Activated CD4-positive, alpha-beta T cell treated with anti-CD3 and anti-CD28 coated beads, Interleukin-2, Interleukin-6, amounts not matched to agents 100 ng/mL and 50 ng/mL, durations not matched to agents 16 hours and 8 hours (primary cell): ENCODE measurements at regions not wholly inside any gene's neighbourhood (a gene's known extent, or its start where the extent isn't known, plus 50 kb on each side); places are given as distances from the start of the nearest gene placed in this dataset.

Experiments
- DNase-seq: peaks from one replicate; pipeline ENCODE4 v3.0.0-alpha.2; 2020

DNA sequence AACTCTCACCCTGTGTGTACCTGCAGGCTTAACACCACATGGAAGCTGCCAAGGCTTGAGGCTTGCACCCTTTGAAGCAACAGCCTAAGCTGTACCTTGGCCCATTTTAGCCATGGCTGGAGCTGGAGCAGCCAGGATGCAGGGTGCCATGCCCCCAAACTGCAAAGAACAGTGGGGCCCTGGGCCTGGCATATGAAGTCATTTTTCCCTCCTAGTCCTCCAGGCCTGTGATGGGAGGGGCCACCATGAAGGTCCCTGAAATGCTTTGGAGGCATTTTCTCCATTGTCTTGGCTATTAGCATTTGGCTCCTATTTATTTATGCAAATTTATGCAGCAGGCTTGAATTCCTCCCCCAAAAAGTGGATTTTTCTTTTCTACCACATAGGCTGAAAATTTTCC, 238.4 kb downstream of the CDCA7 start:
- no peak for DNase-seq

DNA sequence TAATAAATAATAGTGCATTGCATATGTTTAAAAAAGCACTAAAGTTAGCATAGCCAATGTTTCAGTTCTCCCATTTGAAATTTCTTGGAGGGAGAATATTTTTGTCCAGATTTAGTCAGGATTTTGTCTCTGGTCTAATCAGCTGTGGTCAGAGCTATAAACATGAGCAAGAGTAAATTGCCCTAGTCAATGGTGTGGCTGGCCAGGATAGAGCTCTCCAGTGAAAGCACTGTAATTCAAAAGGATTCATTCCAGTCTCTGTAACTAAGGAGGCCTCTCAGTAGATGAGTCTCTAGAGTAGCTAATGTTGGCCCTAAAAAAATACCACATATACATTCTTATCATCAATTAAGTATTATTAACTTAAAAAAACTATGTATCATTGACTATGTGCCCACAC, 241.6 kb downstream of the CDCA7 start:
- DNase-seq, result no peak

DNA sequence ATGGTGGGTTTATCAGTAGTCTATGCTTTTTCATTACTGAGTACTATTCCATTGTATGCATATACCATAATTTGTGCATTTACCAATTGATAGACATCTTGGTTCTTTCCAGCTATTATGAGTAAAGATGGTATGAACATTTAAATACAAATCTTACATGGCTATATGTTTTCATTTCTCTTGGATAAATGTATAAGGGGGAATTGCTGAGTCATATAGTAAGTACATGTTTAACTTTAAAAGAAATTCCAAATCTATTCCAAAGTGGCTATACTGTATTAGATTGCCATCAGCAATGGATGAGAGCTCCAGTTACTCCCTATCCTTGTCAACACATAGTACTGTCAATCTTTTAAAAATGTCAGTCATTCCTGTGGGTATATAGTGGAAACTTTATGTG, 243.9 kb downstream of the CDCA7 start:
- DNase-seq, result no peak

DNA sequence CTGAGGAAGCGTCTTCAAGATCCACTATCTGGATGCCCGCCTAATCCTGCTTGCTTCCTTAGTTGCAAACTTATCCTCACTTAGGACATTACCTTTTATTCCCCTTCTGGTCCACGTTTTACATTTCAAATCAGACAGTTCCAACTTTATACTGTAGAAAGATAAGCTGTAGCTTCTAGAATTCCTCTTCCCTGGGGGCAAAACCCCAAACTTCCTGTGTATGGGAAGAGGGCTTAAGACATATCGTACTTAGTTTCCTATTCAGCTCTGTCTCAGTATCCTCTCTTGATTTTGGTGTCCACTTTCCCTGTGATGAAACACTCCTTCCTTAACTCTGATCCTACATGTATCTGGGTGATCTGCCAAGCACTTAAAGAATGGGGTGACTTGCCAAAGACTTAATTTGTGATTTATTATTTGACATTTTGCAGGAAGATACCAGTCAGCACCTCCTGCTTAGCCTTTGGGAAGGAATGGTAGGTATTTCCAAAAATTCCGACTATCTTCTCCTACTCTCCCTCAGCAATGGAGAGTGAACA, 245.2 kb downstream of the CDCA7 start:
- DNase-seq, result no peak

DNA sequence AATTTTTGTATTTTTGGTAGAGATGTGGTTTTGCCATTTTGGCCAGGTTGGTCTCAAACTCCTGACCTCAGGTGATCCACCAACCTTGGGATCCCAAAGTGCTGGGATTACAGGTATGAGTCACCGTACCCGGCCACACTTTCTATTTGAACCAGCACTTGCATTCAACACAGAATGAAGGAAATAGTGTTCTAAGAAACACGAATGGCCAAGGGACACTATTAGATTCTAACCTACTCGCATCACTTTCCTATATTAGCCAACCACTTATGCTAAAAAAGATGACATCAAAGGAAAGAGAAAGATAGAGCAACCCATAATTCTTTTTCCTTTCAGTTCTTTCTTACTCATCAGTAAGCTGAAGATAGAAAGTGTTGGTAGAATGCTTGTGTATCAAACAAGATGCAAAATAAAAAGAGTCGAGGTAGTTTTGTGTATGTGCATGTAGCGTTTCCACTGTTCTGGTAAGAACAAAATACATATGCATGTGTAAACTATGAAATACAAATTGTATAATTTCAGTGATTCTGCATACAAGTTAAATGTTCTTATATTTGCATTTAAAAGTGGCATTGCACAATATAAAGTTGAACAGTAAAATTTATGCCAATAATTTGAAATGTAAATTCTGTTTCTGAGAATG, 247.6 kb downstream of the CDCA7 start:
- peak; percentile 13 for DNase-seq

DNA sequence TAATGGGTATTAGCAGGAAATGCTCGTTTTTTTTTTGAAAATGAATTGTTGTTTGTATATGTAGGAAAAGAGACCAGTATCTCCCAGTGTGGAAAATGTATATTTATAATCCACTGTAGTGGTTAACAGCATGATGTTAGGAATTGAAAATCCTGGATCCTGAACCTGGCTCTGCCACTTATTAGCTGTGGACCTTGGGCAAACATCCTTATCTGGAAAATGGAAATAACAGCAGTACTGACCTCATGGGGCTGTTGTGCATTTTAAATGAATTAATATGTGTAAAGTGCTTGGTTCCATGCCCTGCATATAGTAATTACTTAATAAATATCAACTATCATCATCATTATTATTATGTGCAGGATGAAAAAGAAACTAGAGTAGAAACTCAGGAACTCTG, 251.3 kb downstream of the CDCA7 start:
- no peak for DNase-seq

DNA sequence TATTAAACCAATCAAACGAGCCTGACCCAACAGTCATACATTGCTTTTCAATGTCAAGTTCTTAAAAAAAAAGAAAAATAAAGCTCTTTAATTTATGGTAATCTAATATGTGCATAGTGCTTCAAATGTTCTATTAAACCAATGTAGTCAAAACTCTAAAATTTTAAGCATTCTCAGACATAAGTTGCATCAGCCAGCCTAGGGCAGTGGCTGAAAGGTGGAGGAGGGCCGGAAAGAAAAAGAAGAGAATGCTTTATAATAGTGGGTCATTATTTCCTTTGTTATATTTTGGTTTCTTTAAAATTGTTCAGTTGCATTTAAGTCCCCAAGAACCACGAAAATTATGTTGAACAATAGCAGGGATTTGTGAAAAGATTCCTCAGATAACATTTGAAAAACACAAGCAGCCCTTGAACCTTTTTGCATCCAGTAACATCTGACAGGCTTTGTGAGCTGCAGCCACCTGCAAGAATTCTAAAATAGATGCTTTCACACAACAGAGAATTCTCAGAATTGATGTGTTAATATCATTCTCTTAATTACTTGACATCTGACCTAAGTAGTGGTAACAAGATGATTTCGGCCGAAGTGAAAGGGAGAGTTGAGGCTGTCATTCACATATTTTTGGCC, 252.1 kb downstream of the CDCA7 start:
- DNase-seq, result no peak

DNA sequence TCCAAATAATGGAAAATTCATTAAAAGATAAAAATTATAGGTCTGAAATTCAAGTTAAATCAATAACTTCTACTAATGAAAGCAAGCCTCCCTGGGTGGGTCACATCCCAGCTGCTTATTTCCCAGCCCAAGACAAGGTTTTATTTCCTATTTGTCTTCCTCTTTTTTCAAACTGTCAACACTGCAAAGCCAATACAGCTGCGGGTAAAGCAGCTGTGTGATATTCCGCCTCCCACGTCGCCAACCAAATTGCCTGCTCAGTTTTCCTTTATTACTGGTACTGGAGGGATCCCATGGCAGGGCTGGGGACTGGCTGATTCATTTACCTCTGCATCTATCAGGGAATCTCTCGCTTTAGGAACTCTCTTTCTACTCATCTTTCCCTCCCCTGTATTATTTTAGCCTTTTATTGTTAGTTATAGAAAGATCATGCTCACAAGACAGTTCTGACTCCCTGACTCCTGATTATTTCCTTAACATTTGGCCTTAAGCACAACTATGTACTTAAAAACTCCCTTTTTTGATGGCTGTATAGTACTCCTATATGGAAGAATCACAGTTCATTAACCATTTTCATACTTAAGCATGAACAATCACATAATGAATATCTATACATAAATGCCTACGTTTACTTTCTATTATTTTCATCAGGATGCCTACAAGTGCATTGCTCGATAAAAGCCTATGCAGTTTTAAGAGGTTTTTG, 253.1 kb downstream of the CDCA7 start:
- no peak for DNase-seq

DNA sequence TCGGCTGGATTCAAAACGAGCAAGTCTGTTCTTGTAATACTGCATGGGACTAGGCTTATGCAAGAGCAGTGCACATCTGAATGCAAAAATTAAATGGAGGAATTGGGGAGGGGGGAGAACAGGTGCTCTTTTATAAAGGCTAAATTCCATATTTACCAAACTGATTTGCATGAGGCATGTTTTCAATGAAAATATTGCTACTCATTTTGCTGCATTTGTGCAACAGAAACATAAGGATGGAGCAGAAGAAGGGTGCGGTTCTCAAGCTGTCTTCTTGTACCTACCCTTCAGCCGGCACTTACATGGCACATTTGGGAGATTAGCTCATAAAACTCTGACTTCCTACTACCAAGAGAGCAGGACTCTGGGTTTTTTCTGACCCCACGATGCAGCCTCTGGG, 256.4 kb downstream of the CDCA7 start:
- no peak for DNase-seq

DNA sequence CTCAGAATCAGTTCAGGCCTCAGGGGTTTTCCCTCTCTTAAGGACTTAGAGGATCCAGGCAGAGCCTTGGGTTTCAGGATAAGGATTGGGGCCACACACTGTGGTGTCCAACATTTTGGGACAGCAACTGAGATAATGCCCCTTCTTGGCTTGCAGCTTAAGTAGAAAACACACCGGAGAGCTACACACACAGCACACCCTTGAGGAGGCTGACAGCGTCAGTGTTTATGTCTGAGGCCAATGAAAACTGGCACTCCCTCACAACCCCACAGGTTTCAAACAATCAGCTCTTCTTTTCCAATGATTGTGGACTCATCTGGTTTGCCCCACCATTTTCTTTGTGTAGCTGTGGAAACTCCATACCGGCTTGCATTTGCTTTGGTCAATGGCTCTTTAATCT, 257.7 kb downstream of the CDCA7 start:
- DNase-seq, result no peak

DNA sequence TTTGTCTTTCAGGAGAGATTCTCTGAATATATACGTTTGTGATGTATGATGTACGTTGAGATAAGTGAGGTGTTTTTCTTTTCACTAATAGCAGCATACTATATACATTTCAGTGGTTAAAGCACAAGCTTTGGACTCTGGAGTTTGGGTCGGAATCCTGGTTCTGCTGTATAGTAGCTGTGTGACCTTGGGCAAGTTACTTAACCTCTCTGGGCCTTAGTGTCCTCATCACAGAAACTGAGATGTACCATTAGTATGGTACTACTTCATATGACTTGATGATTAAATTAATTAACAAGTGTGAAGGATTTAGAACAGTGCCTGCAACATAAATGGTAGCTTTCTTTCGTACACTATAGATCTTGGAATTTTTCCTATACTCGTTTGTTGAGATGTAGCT, 258.7 kb downstream of the CDCA7 start:
- DNase-seq, result no peak

DNA sequence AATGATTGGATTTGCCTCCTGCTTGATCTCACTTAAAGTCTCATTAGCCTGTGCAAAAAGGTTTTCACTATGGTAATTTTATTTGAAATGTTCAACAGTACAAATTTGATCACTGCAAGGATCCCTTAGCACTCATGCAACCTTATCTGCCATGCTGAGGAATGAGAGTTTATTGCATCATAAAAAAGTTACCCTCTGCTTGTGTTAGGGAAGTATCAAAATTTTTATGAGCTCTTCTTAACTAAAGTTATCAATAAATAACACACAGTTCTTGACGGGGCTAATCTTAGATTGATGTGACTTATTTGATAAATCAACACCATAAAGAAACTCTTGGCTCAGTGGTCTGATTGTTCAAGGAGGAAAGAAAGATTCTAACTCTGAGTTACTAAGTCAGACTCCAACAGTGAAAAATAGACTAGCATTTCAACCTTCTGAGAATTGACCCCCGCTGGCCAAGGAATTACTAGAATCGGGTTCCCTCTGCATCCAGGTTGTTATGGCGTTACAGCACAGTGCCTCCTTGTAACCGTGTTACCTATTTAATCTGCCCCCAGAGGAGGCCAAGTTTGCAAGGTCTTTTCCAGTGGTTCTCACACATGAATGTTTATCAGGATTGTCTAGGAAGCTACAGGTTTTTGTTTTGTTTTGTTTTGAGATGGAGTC, 259.7 kb downstream of the CDCA7 start:
- DNase-seq, result no peak

DNA sequence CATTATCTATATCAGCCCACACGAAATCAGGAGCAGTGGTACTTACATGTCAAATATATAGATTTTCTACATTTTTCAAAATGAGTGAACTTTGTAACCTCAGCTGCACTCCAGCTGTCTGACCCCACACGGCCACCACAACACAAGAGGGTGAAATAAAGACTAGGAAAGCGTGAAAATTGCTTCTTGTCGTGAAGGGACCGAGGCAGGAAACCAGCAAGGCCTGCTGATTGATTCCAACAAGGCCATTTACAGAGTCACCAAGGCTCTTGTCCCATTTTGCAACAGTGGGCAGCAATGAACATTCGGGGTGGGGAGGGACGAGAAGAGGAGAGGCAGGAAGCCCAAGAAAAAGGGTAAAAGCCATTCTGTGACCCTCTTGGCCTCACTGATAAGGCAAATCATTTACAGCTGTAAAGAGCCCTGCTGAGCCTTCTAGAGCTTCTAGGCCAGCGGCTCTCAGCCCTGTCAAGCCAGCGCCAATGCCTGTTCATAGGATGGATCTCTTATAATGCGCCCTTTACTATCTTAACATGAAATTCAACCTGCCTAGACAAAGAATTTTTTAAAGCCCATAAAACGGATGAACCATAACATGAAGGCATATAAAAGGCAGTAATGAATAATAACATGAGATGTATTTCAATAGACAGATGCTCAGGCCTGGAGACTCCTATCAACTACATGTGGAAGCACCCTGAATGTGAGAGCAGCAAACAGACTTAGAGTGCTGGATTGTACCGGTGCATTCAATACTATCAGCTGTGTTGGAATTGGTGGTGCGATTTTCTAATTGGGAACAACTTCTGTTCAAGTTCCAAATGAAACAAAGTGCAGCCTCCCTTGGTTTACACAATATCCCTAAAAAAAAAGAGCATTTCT, 269.0 kb downstream of the CDCA7 start:
- DNase-seq, result no peak

DNA sequence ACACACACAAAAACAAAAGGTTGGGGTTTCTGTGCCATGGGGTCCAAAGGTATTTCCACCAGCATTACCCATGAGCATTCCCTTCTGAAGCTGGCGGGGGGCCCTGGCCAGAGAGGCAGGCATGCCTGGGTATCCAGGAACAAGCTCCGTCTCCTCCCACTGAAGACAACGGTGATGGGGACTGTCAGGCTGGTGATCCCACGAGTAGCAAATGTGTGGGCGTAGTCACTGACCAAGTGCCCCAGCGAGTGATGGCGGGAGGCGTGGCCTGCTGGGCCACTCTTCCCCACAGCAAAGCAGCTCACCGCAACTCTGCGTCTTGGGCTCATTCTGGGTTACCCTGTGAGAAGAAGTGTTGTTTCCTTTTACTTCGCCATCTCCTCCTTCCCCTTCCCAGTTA, 270.6 kb downstream of the CDCA7 start:
- DNase-seq, result no peak

DNA sequence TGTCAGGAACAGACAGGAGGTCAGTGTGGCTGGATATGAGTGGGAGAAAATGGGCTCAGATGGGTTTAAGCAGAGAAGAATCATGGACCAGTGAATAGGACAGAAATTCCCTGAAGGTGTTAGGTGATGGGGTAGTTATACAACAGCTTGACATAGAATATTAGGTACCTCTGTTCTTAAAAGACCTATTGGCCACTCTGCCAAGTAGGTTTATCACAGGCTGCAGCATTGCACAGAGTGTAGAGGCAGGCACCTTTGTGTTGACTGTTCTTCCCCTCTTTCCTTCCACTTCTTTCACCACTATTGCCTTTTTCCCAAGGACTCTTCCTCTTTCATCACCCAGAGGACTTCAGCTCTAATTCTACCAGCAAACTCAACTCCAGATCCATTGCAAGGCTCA, 274.4 kb downstream of the CDCA7 start:
- no peak for DNase-seq

DNA sequence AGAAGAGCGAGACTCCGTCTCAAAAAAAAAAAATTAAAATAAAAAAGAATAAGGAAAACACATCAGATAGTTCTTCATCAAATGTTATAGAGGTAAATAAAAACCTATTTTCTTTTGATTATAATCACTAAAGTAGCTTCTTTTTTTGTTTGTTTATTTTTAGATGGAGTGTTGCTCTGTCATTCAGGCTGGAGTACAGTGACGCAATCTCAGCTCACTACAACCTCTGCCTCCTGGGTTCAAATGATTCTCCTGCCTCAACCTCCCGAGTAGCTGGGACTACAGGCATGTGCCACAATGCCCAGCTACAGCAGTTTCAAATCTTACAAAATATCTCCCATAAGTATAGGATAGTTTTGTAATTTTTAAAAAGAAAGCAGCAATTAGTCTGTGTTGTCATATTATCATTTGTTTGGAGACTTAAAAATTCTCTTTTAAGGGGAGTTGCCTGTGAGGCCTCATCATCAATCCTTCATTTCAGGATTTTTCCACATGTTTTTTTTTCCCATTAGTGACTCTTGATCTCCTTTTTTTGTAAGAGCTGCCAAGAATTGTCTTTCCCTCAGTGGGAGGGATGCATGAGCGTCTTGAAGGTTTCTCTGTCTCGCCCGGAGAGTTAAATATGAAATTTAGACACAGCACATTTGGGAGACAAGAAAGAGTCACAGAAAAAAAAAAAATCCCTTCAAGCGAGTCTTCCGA, 275.9 kb downstream of the CDCA7 start:
- no peak for DNase-seq

DNA sequence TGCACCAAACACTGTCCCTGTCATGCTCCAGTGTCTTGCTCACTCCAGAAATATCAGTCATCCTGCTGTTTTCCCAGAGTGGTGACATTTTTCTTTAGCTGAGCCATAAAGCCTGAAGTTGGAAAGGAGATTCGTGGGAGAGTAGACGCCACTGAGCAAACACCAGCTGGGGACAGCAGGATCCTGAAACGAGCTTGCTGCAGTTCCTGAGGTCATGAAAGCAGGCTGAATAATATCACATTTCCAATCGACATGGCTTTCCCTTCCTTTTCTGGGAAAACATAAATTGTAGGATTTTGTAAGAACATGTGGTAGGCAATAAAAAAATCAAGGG, 276.4 kb downstream of the CDCA7 start:
- no peak for DNase-seq

DNA sequence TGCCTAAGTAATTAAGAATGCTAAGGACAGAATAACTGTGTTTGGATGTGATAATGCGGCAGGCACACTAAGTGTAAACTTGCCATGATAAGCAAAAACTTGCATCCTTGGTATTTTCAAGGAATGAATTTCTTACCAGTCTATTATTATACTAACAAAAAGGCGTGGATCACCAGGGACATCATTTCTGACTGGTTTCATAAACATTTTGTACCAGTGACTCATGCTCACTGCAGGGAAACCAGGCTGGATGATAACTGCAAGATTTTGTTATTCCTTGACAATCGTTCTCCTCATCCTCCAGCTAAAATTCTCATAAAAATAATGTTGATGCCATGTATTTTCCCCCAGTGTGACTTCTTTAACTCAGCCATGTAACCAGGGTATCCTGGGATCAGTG, 289.5 kb downstream of the CDCA7 start:
- DNase-seq, result no peak

DNA sequence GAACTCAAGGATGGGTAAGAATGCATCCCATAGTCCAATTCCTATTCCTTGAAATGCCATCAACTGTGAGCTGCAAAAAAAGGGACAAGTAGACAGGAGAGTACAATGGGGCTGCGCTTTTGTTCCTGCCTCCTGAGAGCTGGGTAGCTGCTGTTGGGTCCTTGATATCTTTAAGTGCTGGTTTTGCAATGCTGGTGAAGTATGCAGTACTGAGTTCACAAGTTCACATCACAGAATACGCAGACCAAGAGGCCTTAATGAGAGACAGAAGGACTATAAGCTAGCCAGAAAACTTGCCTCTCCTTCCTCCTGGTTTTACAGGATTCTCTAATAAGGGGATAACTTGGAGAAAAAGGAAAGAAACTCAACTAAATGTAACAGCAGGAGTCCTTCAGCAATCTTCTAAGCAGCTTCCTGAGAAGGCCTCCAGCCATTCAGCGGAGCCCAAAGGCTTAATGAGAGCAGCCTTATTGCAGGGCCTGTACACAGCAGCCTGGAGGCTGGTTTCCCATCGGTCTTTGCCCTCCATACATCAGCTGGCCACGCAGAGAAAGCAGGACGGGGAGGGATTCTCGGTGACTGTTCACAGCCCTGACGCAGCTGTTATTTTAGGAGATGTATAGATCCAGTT, 293.1 kb downstream of the CDCA7 start:
- DNase-seq, result no peak

DNA sequence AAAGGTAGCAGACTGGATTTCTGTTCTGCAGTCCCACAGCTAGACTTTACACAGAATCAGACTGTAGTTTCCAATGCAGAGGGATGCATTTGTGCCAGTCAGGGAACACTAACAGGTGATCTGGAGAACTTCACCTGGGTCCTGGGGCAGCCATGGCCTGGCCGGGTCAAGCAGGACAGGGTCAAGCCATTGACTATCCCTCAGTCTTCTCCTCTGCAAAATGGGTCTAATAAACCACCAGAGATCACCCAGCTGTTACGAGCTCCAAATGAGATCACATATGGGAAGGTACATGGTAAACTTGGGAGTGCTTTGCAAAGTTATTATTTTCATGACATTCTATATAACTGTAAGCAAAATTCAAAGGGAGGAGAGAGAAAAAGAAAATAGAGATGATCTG, 294.1 kb downstream of the CDCA7 start:
- no peak for DNase-seq

DNA sequence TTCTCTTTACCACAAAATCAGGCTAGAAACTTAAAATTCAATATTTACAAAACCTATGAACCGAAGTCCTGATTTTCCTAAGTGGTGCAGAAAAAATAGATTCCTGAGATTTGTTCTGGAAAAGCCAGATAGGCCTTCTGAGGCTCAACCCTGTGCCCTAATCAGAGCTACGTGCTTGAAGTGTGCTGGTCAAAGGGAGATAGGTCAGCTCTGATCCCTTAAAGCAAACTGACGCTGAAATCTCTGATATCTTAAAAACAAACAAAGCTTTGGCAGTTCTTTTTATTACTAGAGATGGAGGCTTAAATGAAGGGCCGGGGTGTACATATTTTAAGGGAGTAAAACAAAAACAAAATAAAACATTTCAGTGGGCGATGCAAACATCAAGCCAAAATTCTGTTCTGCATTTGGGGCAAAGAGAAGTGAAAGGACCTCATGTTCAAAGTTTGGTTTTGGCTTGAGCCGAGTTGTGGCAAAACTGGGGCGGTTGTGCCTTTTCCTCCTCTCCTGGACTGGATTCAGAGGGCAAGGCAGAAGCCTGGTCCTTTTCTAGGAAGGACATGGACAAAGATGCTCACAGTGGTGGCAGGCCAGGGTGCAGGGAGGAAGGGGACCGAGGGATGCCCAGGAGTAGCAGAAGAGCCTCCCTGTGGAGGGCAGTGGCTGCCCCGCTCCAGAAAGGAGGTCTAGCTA, 295.0 kb downstream of the CDCA7 start:
- DNase-seq, result no peak
